Smooth muscle cell (in vitro differentiated cells): ENCODE measurements at regions not wholly inside any gene's neighbourhood (a gene's known extent, or its start where the extent isn't known, plus 50 kb on each side); places are given as distances from the start of the nearest gene placed in this dataset.

ENCODE experiments used
- DNase-seq: peaks from one replicate; lab custom pipeline; 2025; ENCODE audit not compliant: unreplicated experiment; lab: John Stamatoyannopoulos, UW
- H2AFZ ChIP-seq: fragments of 200-600 bp; sonication (generic); 2 replicates; pipeline ENCODE4 v1.6.0; 2016; ENCODE audit warnings: antibody characterized with exemption, low read depth, mild to moderate bottlenecking
- H3F3A ChIP-seq: fragments of 200-600 bp; sonication (generic); 2 replicates; pipeline ENCODE4 v1.6.0; 2017; ENCODE audit warnings: antibody characterized with exemption, low read depth
- H3K27ac ChIP-seq: fragments of 200-600 bp; sonication (generic); 2 replicates; pipeline ENCODE4 v1.5.1; 2016; ENCODE audit warnings: low read depth, mild to moderate bottlenecking
- H3K27me3 ChIP-seq: fragments of 200-600 bp; sonication (generic); 2 replicates; pipeline ENCODE4 v1.6.1; 2016; ENCODE audit warnings: low read depth, mild to moderate bottlenecking
- H3K36me3 ChIP-seq: fragments of 200-600 bp; sonication (generic); 2 replicates; pipeline ENCODE4 v1.5.1; 2016; ENCODE audit warnings: low read depth
- H3K4me1 ChIP-seq: fragments of 200-600 bp; sonication (generic); 2 replicates; pipeline ENCODE4 v1.5.1; 2016; ENCODE audit warnings: low read depth
- H3K4me2 ChIP-seq: fragments of 200-600 bp; sonication (generic); 2 replicates; pipeline ENCODE4 v1.6.0; 2016; ENCODE audit warnings: mild to moderate bottlenecking
- H3K4me3 ChIP-seq: fragments of 200-600 bp; sonication (generic); 2 replicates; pipeline ENCODE4 v1.5.1; 2016; ENCODE audit warnings: mild to moderate bottlenecking
- H3K79me2 ChIP-seq: fragments of 200-600 bp; sonication (generic); 2 replicates; pipeline ENCODE4 v1.6.0; 2016; ENCODE audit warnings: low read depth, mild to moderate bottlenecking
- H3K9ac ChIP-seq: fragments of 200-600 bp; sonication (generic); 2 replicates; pipeline ENCODE4 v1.6.0; 2016; ENCODE audit warnings: low read depth
- H3K9me3 ChIP-seq: fragments of 200-600 bp; sonication (generic); replicated peaks from 2 replicates; pipeline ENCODE4 v1.5.1; 2016; ENCODE audit warnings: low read depth
- H4K20me1 ChIP-seq: fragments of 200-600 bp; sonication (generic); 2 replicates; pipeline ENCODE4 v1.6.0; 2016; ENCODE audit warnings: low read depth
- CTCF ChIP-seq: fragments of 200-600 bp; sonication (generic); IDR thresholded peaks from 2 replicates; pipeline ENCODE4 v1.5.1; 2017; ENCODE audit warnings: borderline replicate concordance, mild to moderate bottlenecking, antibody characterized with exemption; ENCODE audit not compliant: insufficient read depth, poor library complexity, severe bottlenecking
- WGBS: methylation state at CpG from one replicate; pipeline ENCODE4 v1.1.7; 2016; ENCODE audit warnings: low lambda C conversion rate; 5-methylcytosine and 5-hydroxymethylcytosine counted together

- H3K4me3 ChIP-seq: no peak overlapping the region
- DNase-seq: no peak
- no peaks in the 10 kb centered on the region for H3K36me3 ChIP-seq
- no peaks in the 10 kb centered on the region for H3K9me3 ChIP-seq
- WGBS: 51% methylated on average over 4 of the region's 4 CpGs
- peaks cover 6% of the 10 kb centered on the region for H3K4me1 ChIP-seq
- peak overlapping the region; percentile 83 for H3K27ac ChIP-seq
- peak overlapping the region; percentile 45 for H3K4me2 ChIP-seq
- H3K27me3 ChIP-seq: no peaks in the 10 kb centered on the region
- no peak for TF ChIP-seq CTCF
- peaks cover 17% of the 10 kb centered on the region for H3F3A ChIP-seq
- H3K9ac ChIP-seq: peak overlapping the region; percentile 34
- H3K79me2 ChIP-seq: no peaks in the 10 kb centered on the region
- H4K20me1 ChIP-seq: no peaks in the 10 kb centered on the region
- no peak overlapping the region for H2AFZ ChIP-seq
These were observed 234.0 kb upstream of the ZC3H12C start for GRCh38 chr11:109859045-109859724.

GRCh38 chr11:109862835-109863234 lies 230.4 kb upstream of the ZC3H12C start:
- no peaks in the 10 kb centered on the region for H3K9me3 ChIP-seq
- H2AFZ ChIP-seq: peak overlapping the region; percentile 32
- peak overlapping the region; percentile 84 for H3K27ac ChIP-seq
- peaks cover 13% of the 10 kb centered on the region for H3K4me1 ChIP-seq
- no peaks in the 10 kb centered on the region for H3K79me2 ChIP-seq
- H3K4me3 ChIP-seq: no peak overlapping the region
- H3K4me2 ChIP-seq: no peak overlapping the region
- no peak for DNase-seq
- no peaks in the 10 kb centered on the region for H4K20me1 ChIP-seq
- WGBS: 22% methylated on average over 3 of the region's 3 CpGs
- no peaks in the 10 kb centered on the region for H3K27me3 ChIP-seq
- H3K36me3 ChIP-seq: no peaks in the 10 kb centered on the region
- peaks cover 17% of the 10 kb centered on the region for H3F3A ChIP-seq
- TF ChIP-seq CTCF: no peak
- H3K9ac ChIP-seq: peak overlapping the region; percentile 57

GRCh38 chr11:109864151-109864661 lies 229.0 kb upstream of the ZC3H12C start:
- peak overlapping the region; percentile 84 for H3K27ac ChIP-seq
- no peaks in the 10 kb centered on the region for H3K79me2 ChIP-seq
- no peaks in the 10 kb centered on the region for H3K9me3 ChIP-seq
- H3K4me2 ChIP-seq: peak overlapping the region; percentile 23
- H2AFZ ChIP-seq: peak overlapping the region; percentile 2
- peaks cover 9% of the 10 kb centered on the region for H3F3A ChIP-seq
- peaks cover 13% of the 10 kb centered on the region for H3K4me1 ChIP-seq
- no peaks in the 10 kb centered on the region for H3K36me3 ChIP-seq
- no peak overlapping the region for H3K4me3 ChIP-seq
- no peak overlapping the region for H3K9ac ChIP-seq
- H3K27me3 ChIP-seq: no peaks in the 10 kb centered on the region
- DNase-seq: no peak
- no peaks in the 10 kb centered on the region for H4K20me1 ChIP-seq
- no peak for TF ChIP-seq CTCF
- WGBS: 26% methylated on average over 3 of the region's 3 CpGs
